ENCODE measurements at regions not wholly inside any gene's neighbourhood (a gene's known extent, or its start where the extent isn't known, plus 50 kb on each side); places are given as distances from the start of the nearest gene placed in this dataset.

GRCh38 chr2:37569986-37570679 lies 101.3 kb downstream of the CDC42EP3 start:
- no peak for TF ChIP-seq CTCF (IDR thresholded peaks at IDR 0.05; ENCODE audit: poor library complexity, severe bottlenecking)
- TF ChIP-seq EZH2 (IDR thresholded peaks at IDR 0.05; ENCODE audit: borderline replicate concordance, insufficient read depth, low read length, poor library complexity, severe bottlenecking) = no peak
- TF ChIP-seq POLR2AphosphoS5 (IDR thresholded peaks at IDR 0.05) = no peak
- no peak for TF ChIP-seq MXI1 (conservative IDR thresholded peaks at IDR 0.05; ENCODE audit: poor library complexity, severe bottlenecking)
- no peak for TF ChIP-seq EP300 (conservative IDR thresholded peaks at IDR 0.05; ENCODE audit: poor library complexity, severe bottlenecking)
- TF ChIP-seq RAD21 (conservative IDR thresholded peaks at IDR 0.05) = no peak
- TF ChIP-seq SMC3 (conservative IDR thresholded peaks at IDR 0.05; ENCODE audit: poor library complexity) = no peak
- TF ChIP-seq REST (IDR thresholded peaks at IDR 0.05; ENCODE audit: borderline replicate concordance) = no peak
- TF ChIP-seq TAF1 (IDR thresholded peaks at IDR 0.05; ENCODE audit: low read depth) = no peak
